SU-DHL-6 (cell line): ENCODE measurements at regions not wholly inside any gene's neighbourhood (a gene's known extent, or its start where the extent isn't known, plus 50 kb on each side); places are given as distances from the start of the nearest gene placed in this dataset.

ENCODE experiments used
- H2AFZ ChIP-seq: fragments of 200-600 bp; sonication (generic); 2 replicates; pipeline ENCODE4 v1.6.1; 2014; ENCODE audit warnings: low read depth, mild to moderate bottlenecking, moderate library complexity, mixed read lengths, antibody characterized with exemption, low read length; ENCODE audit not compliant: severe bottlenecking
- H3F3A ChIP-seq: fragments of 200-600 bp; shearing (Covaris generic); 2 replicates; pipeline ENCODE4 v1.6.0; 2016; ENCODE audit warnings: antibody characterized with exemption, mild to moderate bottlenecking; ENCODE audit not compliant: insufficient read depth
- H3K27ac ChIP-seq: fragments of 200-600 bp; sonication (generic); 2 replicates; pipeline ENCODE4 v1.5.1; 2016; ENCODE audit warnings: low read depth, mild to moderate bottlenecking, low read length, moderate library complexity, mixed read lengths
- H3K27me3 ChIP-seq: fragments of 200-600 bp; sonication (generic), shearing (Covaris generic); 2 replicates; pipeline ENCODE4 v1.6.0; 2014; ENCODE audit warnings: mild to moderate bottlenecking, low read length
- H3K36me3 ChIP-seq: fragments of 200-600 bp; sonication (generic); 2 replicates; pipeline ENCODE4 v1.6.1; 2014; ENCODE audit warnings: mild to moderate bottlenecking, low read length, mixed read lengths
- H3K4me2 ChIP-seq: fragments of 300-600, 200-600 bp; shearing (Covaris generic), sonication (generic); 2 replicates; pipeline ENCODE4 v1.6.0; 2014; ENCODE audit warnings: low read length, low read depth, mild to moderate bottlenecking; ENCODE audit not compliant: poor library complexity, severe bottlenecking
- H3K4me3 ChIP-seq: fragments of 200-600 bp; sonication (generic); 2 replicates; pipeline ENCODE4 v1.5.1; 2014; ENCODE audit warnings: antibody characterized with exemption, low read length, mild to moderate bottlenecking, mixed read lengths; ENCODE audit not compliant: insufficient read depth, poor library complexity, severe bottlenecking
- H3K79me2 ChIP-seq: fragments of 200-600 bp; sonication (generic); 2 replicates; pipeline ENCODE4 v1.6.1; 2014; ENCODE audit warnings: mild to moderate bottlenecking, low read length, moderate library complexity; ENCODE audit not compliant: insufficient read depth
- H3K9ac ChIP-seq: fragments of 200-600 bp; sonication (generic); 2 replicates; pipeline ENCODE4 v1.7.0; 2014; ENCODE audit warnings: mild to moderate bottlenecking, low read length
- H3K9me2 ChIP-seq: fragments of 200-600 bp; sonication (generic); replicated peaks from 2 replicates; pipeline ENCODE4 v1.6.1; 2014; ENCODE audit warnings: low read length; ENCODE audit not compliant: insufficient read depth
- H3K9me3 ChIP-seq: fragments of 200-600 bp; sonication (generic); 2 replicates; pipeline ENCODE4 v1.6.1; 2014; ENCODE audit warnings: low read length, mixed read lengths; ENCODE audit not compliant: insufficient read depth
- H4K20me1 ChIP-seq: fragments of 200-600 bp; sonication (generic); 2 replicates; pipeline ENCODE4 v1.6.1; 2014; ENCODE audit warnings: low read depth, mild to moderate bottlenecking, antibody characterized with exemption, low read length, moderate library complexity, mixed read lengths
- EZH2phosphoT487 ChIP-seq: fragments of 200-600 bp; sonication (generic), shearing (Covaris generic); conservative IDR thresholded peaks from 2 replicates; pipeline ENCODE4 v1.6.1; 2018; ENCODE audit warnings: mild to moderate bottlenecking, antibody characterized with exemption, low read length, moderate library complexity, mixed read lengths
- TF ChIP-seq, protein P1 (sequence below): fragments of 200-600 bp; sonication (generic); IDR thresholded peaks from one replicate; pipeline ENCODE4 v1.5.1; 2017; ENCODE audit warnings: antibody characterized with exemption, mild to moderate bottlenecking, low read length, moderate library complexity; ENCODE audit not compliant: insufficient read depth, poor library complexity, severe bottlenecking

DNA sequence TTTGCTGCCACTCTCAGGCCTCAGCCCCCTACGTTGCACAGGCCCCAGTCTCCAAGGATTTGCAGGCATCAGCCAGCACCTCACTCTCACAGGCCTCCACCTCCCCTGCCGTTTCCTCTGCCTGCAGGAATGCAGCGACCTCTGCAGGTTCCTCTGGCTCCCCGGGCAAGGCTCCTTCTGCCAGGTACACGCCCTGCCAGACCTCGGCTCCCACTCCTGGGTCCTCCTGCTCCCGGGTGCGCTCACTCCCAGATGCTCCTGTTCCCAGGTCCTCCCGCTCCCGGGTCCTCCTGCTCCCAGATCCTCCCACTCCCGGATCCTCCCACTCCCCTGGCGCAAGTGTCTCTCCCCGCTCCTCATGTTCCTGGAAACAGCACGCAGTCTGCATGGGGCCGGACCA is 144.4 kb upstream of the RADX start:
- no peaks in the 10 kb centered on the region for H3K36me3 ChIP-seq
- no peaks in the 10 kb centered on the region for H3K79me2 ChIP-seq
- H3K9me3 ChIP-seq: no peaks in the 10 kb centered on the region
- H3F3A ChIP-seq: no peaks in the 10 kb centered on the region
- no peaks in the 10 kb centered on the region for H3K27me3 ChIP-seq
- H3K9ac ChIP-seq: no peak overlapping the region
- H4K20me1 ChIP-seq: no peaks in the 10 kb centered on the region
- no peak overlapping the region for H2AFZ ChIP-seq
- no peaks in the 10 kb centered on the region for H3K9me2 ChIP-seq
- H3K4me3 ChIP-seq: no peak overlapping the region
- no peak overlapping the region for H3K27ac ChIP-seq
- TF ChIP-seq, protein P1, sequence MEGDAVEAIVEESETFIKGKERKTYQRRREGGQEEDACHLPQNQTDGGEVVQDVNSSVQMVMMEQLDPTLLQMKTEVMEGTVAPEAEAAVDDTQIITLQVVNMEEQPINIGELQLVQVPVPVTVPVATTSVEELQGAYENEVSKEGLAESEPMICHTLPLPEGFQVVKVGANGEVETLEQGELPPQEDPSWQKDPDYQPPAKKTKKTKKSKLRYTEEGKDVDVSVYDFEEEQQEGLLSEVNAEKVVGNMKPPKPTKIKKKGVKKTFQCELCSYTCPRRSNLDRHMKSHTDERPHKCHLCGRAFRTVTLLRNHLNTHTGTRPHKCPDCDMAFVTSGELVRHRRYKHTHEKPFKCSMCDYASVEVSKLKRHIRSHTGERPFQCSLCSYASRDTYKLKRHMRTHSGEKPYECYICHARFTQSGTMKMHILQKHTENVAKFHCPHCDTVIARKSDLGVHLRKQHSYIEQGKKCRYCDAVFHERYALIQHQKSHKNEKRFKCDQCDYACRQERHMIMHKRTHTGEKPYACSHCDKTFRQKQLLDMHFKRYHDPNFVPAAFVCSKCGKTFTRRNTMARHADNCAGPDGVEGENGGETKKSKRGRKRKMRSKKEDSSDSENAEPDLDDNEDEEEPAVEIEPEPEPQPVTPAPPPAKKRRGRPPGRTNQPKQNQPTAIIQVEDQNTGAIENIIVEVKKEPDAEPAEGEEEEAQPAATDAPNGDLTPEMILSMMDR: no peak
- TF ChIP-seq EZH2phosphoT487: no peak
- H3K4me2 ChIP-seq: no peak overlapping the region

- H3K27ac ChIP-seq: no peak overlapping the region
- no peaks in the 10 kb centered on the region for H3K9me3 ChIP-seq
- H3K27me3 ChIP-seq: no peaks in the 10 kb centered on the region
- no peaks in the 10 kb centered on the region for H4K20me1 ChIP-seq
- no peaks in the 10 kb centered on the region for H3F3A ChIP-seq
- H2AFZ ChIP-seq: no peak overlapping the region
- H3K36me3 ChIP-seq: no peaks in the 10 kb centered on the region
- H3K9ac ChIP-seq: no peak overlapping the region
- no peak overlapping the region for H3K4me2 ChIP-seq
- H3K9me2 ChIP-seq: no peaks in the 10 kb centered on the region
- H3K79me2 ChIP-seq: no peaks in the 10 kb centered on the region
- no peak overlapping the region for H3K4me3 ChIP-seq
- TF ChIP-seq, protein P1: no peak
- no peak for TF ChIP-seq EZH2phosphoT487
These were observed 143.8 kb upstream of the RADX start for GRCh38 chrX:106467943-106468342.

GRCh38 chrX:106468433-106468832 is 143.3 kb upstream of the RADX start:
- Histone ChIP-seq H3F3A (no peaks in the 10 kb centered on the region), H3K9me3 (no peaks in the 10 kb centered on the region), H3K27ac (no peak overlapping the region), H3K9me2 (no peaks in the 10 kb centered on the region), H3K4me2 (no peak overlapping the region), H3K79me2 (no peaks in the 10 kb centered on the region), H2AFZ (no peak overlapping the region), H3K27me3 (no peaks in the 10 kb centered on the region), H3K4me3 (no peak overlapping the region), H3K36me3 (no peaks in the 10 kb centered on the region), H4K20me1 (no peaks in the 10 kb centered on the region), H3K9ac (no peak overlapping the region)
- TF ChIP-seq EZH2phosphoT487: no peak
- TF ChIP-seq, protein P1: no peak

GRCh38 chrX:106479920-106480319 is 131.9 kb upstream of the RADX start:
- no peak overlapping the region for H3K9ac ChIP-seq
- no peaks in the 10 kb centered on the region for H3K9me2 ChIP-seq
- H3F3A ChIP-seq: no peaks in the 10 kb centered on the region
- H3K27ac ChIP-seq: no peak overlapping the region
- TF ChIP-seq, protein P1: no peak
- TF ChIP-seq EZH2phosphoT487: no peak
- H3K36me3 ChIP-seq: no peaks in the 10 kb centered on the region
- H3K4me3 ChIP-seq: no peak overlapping the region
- no peak overlapping the region for H3K4me2 ChIP-seq
- H3K27me3 ChIP-seq: no peaks in the 10 kb centered on the region
- H4K20me1 ChIP-seq: no peaks in the 10 kb centered on the region
- no peaks in the 10 kb centered on the region for H3K9me3 ChIP-seq
- H2AFZ ChIP-seq: no peak overlapping the region
- no peaks in the 10 kb centered on the region for H3K79me2 ChIP-seq
